ENCODE measurements at regions not wholly inside any gene's neighbourhood (a gene's known extent, or its start where the extent isn't known, plus 50 kb on each side); places are given as distances from the start of the nearest gene placed in this dataset.
"Not testable (repeated sequence)": the region's sequence is repeated elsewhere in the genome, so short reads cannot be mapped to it uniquely, and the experiment has no call there.

DNA sequence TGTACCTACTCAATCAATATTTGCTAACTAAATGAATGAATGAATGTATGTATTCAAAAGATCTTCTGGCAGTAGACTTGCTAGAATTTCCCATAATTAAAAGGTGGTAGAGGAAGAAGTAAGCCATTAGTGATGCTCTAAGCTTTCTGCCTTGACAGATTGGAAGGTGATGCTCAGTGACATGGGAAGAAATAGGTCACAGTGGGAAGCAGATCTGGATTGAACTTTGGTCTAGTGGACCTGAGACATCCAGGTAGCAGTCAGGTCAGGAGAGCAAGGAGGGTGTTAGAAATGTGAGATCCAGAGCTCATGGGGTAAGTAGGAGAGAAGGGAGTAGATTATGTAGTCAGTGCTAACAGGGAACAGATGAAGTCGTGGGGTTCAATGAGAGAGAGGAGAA is 106.4 kb downstream of the SNX5 start:
- no peak overlapping the region for H3K4me3 ChIP-seq (ENCODE audit: low read depth, low read length)
- TF ChIP-seq, protein P1, sequence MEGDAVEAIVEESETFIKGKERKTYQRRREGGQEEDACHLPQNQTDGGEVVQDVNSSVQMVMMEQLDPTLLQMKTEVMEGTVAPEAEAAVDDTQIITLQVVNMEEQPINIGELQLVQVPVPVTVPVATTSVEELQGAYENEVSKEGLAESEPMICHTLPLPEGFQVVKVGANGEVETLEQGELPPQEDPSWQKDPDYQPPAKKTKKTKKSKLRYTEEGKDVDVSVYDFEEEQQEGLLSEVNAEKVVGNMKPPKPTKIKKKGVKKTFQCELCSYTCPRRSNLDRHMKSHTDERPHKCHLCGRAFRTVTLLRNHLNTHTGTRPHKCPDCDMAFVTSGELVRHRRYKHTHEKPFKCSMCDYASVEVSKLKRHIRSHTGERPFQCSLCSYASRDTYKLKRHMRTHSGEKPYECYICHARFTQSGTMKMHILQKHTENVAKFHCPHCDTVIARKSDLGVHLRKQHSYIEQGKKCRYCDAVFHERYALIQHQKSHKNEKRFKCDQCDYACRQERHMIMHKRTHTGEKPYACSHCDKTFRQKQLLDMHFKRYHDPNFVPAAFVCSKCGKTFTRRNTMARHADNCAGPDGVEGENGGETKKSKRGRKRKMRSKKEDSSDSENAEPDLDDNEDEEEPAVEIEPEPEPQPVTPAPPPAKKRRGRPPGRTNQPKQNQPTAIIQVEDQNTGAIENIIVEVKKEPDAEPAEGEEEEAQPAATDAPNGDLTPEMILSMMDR (IDR thresholded peaks at IDR 0.05; ENCODE audit: insufficient read depth, low read length): no peak
- no peak for DNase-seq (ENCODE audit: low read depth)

DNA sequence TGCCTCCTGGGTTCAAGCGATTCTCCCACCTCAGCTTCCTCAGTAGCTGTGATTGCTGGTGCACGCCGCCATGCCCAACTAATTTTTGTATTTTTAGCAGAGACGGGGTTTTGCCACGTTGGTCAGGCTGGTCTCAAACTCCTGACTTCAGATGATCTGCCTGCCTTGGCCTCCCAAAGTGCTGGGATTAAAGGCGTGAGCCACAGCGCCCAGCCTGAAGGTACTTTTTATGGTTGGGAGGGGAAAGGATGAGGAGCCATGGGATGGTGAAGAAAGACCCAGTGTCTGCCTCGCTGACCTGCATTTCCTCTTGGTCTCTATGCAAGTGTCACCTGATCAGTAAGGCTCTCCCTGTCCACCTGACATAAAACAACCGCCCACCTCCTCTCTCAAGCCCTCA is 107.0 kb downstream of the SNX5 start:
- not testable (repeated sequence) for DNase-seq (ENCODE audit: low read depth); H3K4me3 ChIP-seq (ENCODE audit: low read depth, low read length)

GRCh38 chr20:17860301-17861197 is 108.0 kb downstream of the SNX5 start:
- TF ChIP-seq, protein P1 (IDR thresholded peaks at IDR 0.05; ENCODE audit: insufficient read depth, low read length): no peak
- H3K4me3 ChIP-seq (ENCODE audit: low read depth, low read length): no peak overlapping the region
- DNase-seq (ENCODE audit: low read depth): no peak

DNA sequence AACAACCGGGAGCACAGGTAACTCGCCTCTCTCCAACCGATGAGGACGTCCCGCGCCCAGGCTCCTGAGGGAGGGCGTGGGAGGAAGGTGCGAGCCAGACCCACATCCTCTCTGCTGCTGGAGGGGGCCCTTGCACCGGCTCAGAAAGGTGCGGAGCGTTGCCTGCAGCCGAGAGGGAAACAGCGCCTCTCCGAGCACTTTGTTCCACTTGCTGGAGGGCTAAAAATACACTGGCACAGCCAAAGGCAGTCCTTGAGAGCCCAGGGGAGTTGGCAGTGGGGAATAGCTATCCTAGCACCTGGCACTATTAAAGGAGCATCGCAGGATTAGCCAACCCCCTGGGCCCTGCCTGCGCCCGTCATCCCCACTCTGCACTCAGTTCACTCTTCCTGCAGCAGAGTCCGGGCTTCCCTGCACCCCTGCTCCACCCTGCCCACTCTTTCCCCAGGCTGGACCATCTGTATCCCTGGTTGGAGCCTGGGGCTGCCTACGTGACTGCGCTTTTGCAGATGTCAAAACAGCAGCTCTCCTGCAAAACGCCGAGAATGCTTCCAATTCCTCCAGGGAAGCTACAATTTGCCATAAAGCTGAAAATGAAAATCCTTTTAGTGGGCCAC is 108.9 kb downstream of the SNX5 start:
- TF ChIP-seq, protein P1 (IDR thresholded peaks at IDR 0.05; ENCODE audit: insufficient read depth, low read length): no peak
- no peak for DNase-seq (ENCODE audit: low read depth)
- H3K4me3 ChIP-seq (ENCODE audit: low read depth, low read length): no peak overlapping the region

DNA sequence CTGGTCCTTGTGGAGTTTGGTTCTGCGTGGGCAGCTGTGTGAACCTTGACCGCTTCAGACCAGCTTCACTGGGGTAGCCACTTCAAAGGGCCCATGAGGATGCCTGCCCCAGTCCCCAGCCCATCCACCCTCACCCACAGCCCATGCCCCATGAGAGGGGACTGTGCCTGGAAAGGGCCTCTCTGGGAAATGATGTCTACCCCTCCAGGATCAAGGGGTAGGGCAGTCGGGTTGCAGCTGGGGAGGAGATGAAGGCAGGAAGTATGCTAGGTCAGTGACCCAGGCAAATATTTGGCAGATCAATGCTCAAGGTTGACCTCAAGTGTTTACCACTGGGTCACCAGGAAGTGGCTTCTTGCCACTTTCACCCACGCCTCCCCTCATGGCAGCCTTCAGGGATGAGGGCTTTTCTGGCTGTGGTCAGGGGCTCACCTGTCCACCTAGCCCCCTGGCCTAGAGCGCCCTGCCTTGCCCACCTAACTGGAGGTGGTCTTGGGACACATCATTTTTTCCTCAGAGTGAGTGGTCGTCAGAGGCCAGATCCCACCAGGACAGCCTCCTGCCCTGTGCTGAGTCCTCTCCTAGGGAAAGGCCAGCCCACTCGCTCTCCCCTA is 109.5 kb downstream of the SNX5 start:
- TF ChIP-seq, protein P1 (IDR thresholded peaks at IDR 0.05; ENCODE audit: insufficient read depth, low read length): no peak
- DNase-seq (ENCODE audit: low read depth): no peak

GRCh38 chr20:17858450-17859001 is 110.1 kb downstream of the SNX5 start:
- no peak for DNase-seq (ENCODE audit: low read depth)
- no peak overlapping the region for H3K4me3 ChIP-seq (ENCODE audit: low read depth, low read length)
- TF ChIP-seq, protein P1 (IDR thresholded peaks at IDR 0.05; ENCODE audit: insufficient read depth, low read length): no peak

More for the DNA sequence above, 109.5 kb downstream of the SNX5 start:
- no peak overlapping the region for H3K4me3 ChIP-seq (ENCODE audit: low read depth, low read length)
